ENCODE measurements at regions not wholly inside any gene's neighbourhood (a gene's known extent, or its start where the extent isn't known, plus 50 kb on each side); places are given as distances from the start of the nearest gene placed in this dataset.

- ChIA-PET POLR2A (no interaction called here), CTCF (no interaction called here)
- Histone ChIP-seq H3K4me2 (no peak overlapping the region), H3K27ac (ENCODE audit: low read depth in 2 of 2, low read length in 1 of 2) (no peak overlapping the region), H3K9ac (no peak overlapping the region), H3F3A (replicated peaks; ENCODE audit: insufficient read depth) (no peaks in the 10 kb centered on the region), H3K27me3 (ENCODE audit: insufficient read depth) (no peaks in the 10 kb centered on the region), H3K4me3 (ENCODE audit: low read depth in 2 of 2, low read length in 1 of 2) (no peak overlapping the region), H4K20me1 (ENCODE audit: insufficient read depth) (no peaks in the 10 kb centered on the region), H2AFZ (ENCODE audit: low read depth) (no peak overlapping the region), H3K9me3 (no peaks in the 10 kb centered on the region), H3K4me1 (ENCODE audit: control insufficient read depth in 1 of 2, insufficient read depth in 2 of 2, low read depth in 1 of 2, low read length in 1 of 2) (no peaks in the 10 kb centered on the region), H3K36me3 (replicated peaks in 1 of 2; ENCODE audit: control insufficient read depth in 1 of 2, insufficient read depth in 2 of 2, low read length in 1 of 2) (no peaks in the 10 kb centered on the region), H3K79me2 (ENCODE audit: insufficient read depth) (no peaks in the 10 kb centered on the region), H3K9me2 (no peaks in the 10 kb centered on the region)
- 78% methylated on average over 2 of the region's 2 CpGs for WGBS (ENCODE audit: low lambda C conversion rate)
- TF ChIP-seq POLR2AphosphoS5 (IDR thresholded peaks at IDR 0.05; ENCODE audit: low read depth, low read length), result no peak
- no peak for TF ChIP-seq YY1 (IDR thresholded peaks at IDR 0.05; ENCODE audit: low read depth)
- TF ChIP-seq JUND (IDR thresholded peaks at IDR 0.05), result no peak
- no peak for TF ChIP-seq EZH2phosphoT487 (IDR thresholded peaks at IDR 0.05; ENCODE audit: borderline replicate concordance, low read depth)
- TF ChIP-seq FOSL2 (IDR thresholded peaks at IDR 0.05; ENCODE audit: borderline replicate concordance, low read depth), result no peak
- no peak for TF ChIP-seq ELF1 (IDR thresholded peaks at IDR 0.05)
- TF ChIP-seq USF1 (IDR thresholded peaks at IDR 0.05; ENCODE audit: borderline replicate concordance, low read depth), result no peak
- TF ChIP-seq SMC3 (IDR thresholded peaks at IDR 0.05; ENCODE audit: low read depth, low read length), result no peak
- TF ChIP-seq USF2 (IDR thresholded peaks at IDR 0.05; ENCODE audit: borderline replicate concordance, low read depth, low read length), result no peak
- TF ChIP-seq GABPA (IDR thresholded peaks at IDR 0.05; ENCODE audit: low read depth), result no peak
- no peak for TF ChIP-seq FOXM1 (IDR thresholded peaks at IDR 0.05; ENCODE audit: low read depth)
- no peak for TF ChIP-seq TEAD4 (IDR thresholded peaks at IDR 0.05; ENCODE audit: borderline replicate concordance, insufficient read depth)
- TF ChIP-seq IRF3 (IDR thresholded peaks at IDR 0.05; ENCODE audit: low read depth, low read length), result no peak
- no peak for TF ChIP-seq NFIC (IDR thresholded peaks at IDR 0.05; ENCODE audit: borderline replicate concordance)
- no peak for TF ChIP-seq NRF1 (IDR thresholded peaks at IDR 0.05; ENCODE audit: low read depth, low read length)
- no peak for DNase-seq
These were observed 68.6 kb upstream of the ZFHX3 start for GRCh38 chr16:73116576-73116975.

- TF ChIP-seq NFIC (IDR thresholded peaks at IDR 0.05; ENCODE audit: borderline replicate concordance), result no peak
- no peak for TF ChIP-seq MEF2A (IDR thresholded peaks at IDR 0.05; ENCODE audit: borderline replicate concordance, low read depth)
- H2AFZ ChIP-seq (ENCODE audit: low read depth), result no peak overlapping the region
- ChIA-PET POLR2A (no interaction called here), CTCF (no interaction called here)
- H3K4me3 ChIP-seq (ENCODE audit: low read depth in 2 of 2, low read length in 1 of 2), result no peak overlapping the region
- no peaks in the 10 kb centered on the region for H3K27me3 ChIP-seq (ENCODE audit: insufficient read depth)
- no peaks in the 10 kb centered on the region for H3K9me3 ChIP-seq
- H3K27ac ChIP-seq (ENCODE audit: low read depth in 2 of 2, low read length in 1 of 2), result no peak overlapping the region
- H3K9ac ChIP-seq, result no peak overlapping the region
- H3K4me2 ChIP-seq, result no peak overlapping the region
- no peaks in the 10 kb centered on the region for H3K79me2 ChIP-seq (ENCODE audit: insufficient read depth)
- H3F3A ChIP-seq (replicated peaks; ENCODE audit: insufficient read depth), result no peaks in the 10 kb centered on the region
- no peaks in the 10 kb centered on the region for H3K9me2 ChIP-seq
- no peak for DNase-seq
- no peaks in the 10 kb centered on the region for H4K20me1 ChIP-seq (ENCODE audit: insufficient read depth)
- H3K4me1 ChIP-seq (ENCODE audit: control insufficient read depth in 1 of 2, insufficient read depth in 2 of 2, low read depth in 1 of 2, low read length in 1 of 2), result no peaks in the 10 kb centered on the region
- no peaks in the 10 kb centered on the region for H3K36me3 ChIP-seq (replicated peaks in 1 of 2; ENCODE audit: control insufficient read depth in 1 of 2, insufficient read depth in 2 of 2, low read length in 1 of 2)
- 93% methylated on average over 5 of the region's 6 CpGs for WGBS (ENCODE audit: low lambda C conversion rate)
These were observed 65.4 kb upstream of the ZFHX3 start for GRCh38 chr16:73113336-73113735.

Data from SK-N-SH (cell line).